Fibroblast of lung (primary cell): ENCODE measurements at regions not wholly inside any gene's neighbourhood (a gene's known extent, or its start where the extent isn't known, plus 50 kb on each side); places are given as distances from the start of the nearest gene placed in this dataset.

Experiments
- DNase-seq, 2 donors: peaks; one replicate each; pipeline versions ENCODE4 v3.0.0 to v3.0.0-alpha.2; 2010; ENCODE audit warnings: low read depth in 2 of 2
- H2AFZ ChIP-seq: 2 replicates; pipeline ENCODE4 v1.5.1; 2012; ENCODE audit warnings: low read length, control low read depth, inconsistent platforms
- H3K27ac ChIP-seq: 2 replicates; pipeline ENCODE4 v1.5.1; 2011; ENCODE audit warnings: low read length, control low read depth; ENCODE audit not compliant: insufficient read depth
- H3K27me3 ChIP-seq: 2 replicates; pipeline ENCODE4 v1.5.1; 2011; ENCODE audit warnings: mild to moderate bottlenecking, low read length; ENCODE audit not compliant: control insufficient read depth, insufficient read depth
- H3K36me3 ChIP-seq: 2 replicates; pipeline ENCODE4 v1.5.1; 2011; ENCODE audit warnings: low read length; ENCODE audit not compliant: control insufficient read depth, insufficient read depth
- H3K4me1 ChIP-seq: 2 replicates; pipeline ENCODE4 v1.5.1; 2011; ENCODE audit warnings: low read length; ENCODE audit not compliant: control insufficient read depth, insufficient read depth; ENCODE audit errors: extremely low read depth
- H3K4me2 ChIP-seq: 2 replicates; pipeline ENCODE4 v1.5.1; 2011; ENCODE audit warnings: low read length, control low read depth; ENCODE audit not compliant: insufficient read depth; ENCODE audit errors: extremely low read depth
- H3K4me3 ChIP-seq, 4 experiments: fragments of 200-600 bp in 1 of 4; sonication (generic) in 1 of 4; replicated peaks in 1 of 4; 2 replicates each; pipeline ENCODE4 v1.5.1; 2011 to 2016; ENCODE audit warnings: low read length in 4 of 4, low read depth in 3 of 4, mild to moderate bottlenecking in 3 of 4, control low read depth in 2 of 4, inconsistent platforms in 1 of 4, mixed read lengths in 1 of 4; ENCODE audit not compliant: insufficient read depth in 1 of 4; ENCODE audit errors: control extremely low read depth in 1 of 4
- H3K79me2 ChIP-seq: 2 replicates; pipeline ENCODE4 v1.5.1; 2012; ENCODE audit warnings: mild to moderate bottlenecking, low read length, inconsistent platforms; ENCODE audit not compliant: control insufficient read depth, insufficient read depth
- H3K9ac ChIP-seq: 2 replicates; pipeline ENCODE4 v1.5.1; 2011; ENCODE audit warnings: mild to moderate bottlenecking, low read length, control low read depth; ENCODE audit not compliant: insufficient read depth
- H3K9me3 ChIP-seq: 2 replicates; pipeline ENCODE4 v1.5.1; 2012; ENCODE audit warnings: low read depth, low read length; ENCODE audit not compliant: control insufficient read depth, insufficient read depth
- H4K20me1 ChIP-seq: 2 replicates; pipeline ENCODE4 v1.5.1; 2011; ENCODE audit warnings: low read length; ENCODE audit not compliant: control insufficient read depth, insufficient read depth; ENCODE audit errors: extremely low read depth
- EZH2 ChIP-seq: IDR thresholded peaks from 2 replicates; pipeline ENCODE4 v1.5.1; 2012; ENCODE audit warnings: low read length, control low read depth, mild to moderate bottlenecking; ENCODE audit errors: missing control alignments
- TF ChIP-seq, protein P1 (sequence below), 2 donors: IDR thresholded peaks in 1 of 2; conservative IDR thresholded peaks in 1 of 2; 1 replicate in 1 of 2; 2 replicates in 1 of 2; pipeline ENCODE4 v1.5.1; 2011 to 2012; ENCODE audit warnings: low read length in 2 of 2, control low read depth in 1 of 2, inconsistent platforms in 1 of 2, low read depth in 1 of 2, mild to moderate bottlenecking in 1 of 2

- Histone ChIP-seq H3K4me2 (no peak overlapping the region), H3K9ac (no peak overlapping the region), H3K4me3 (no peak overlapping the region), H3K27ac (no peak overlapping the region), H3K79me2 (no peaks in the 10 kb centered on the region), H3K36me3 (no peaks in the 10 kb centered on the region), H2AFZ (no peak overlapping the region), H4K20me1 (no peaks in the 10 kb centered on the region), H3K4me1 (peaks cover 2% of the 10 kb centered on the region), H3K9me3 (no peaks in the 10 kb centered on the region), H3K27me3 (no peaks in the 10 kb centered on the region)
- TF ChIP-seq, protein P1, sequence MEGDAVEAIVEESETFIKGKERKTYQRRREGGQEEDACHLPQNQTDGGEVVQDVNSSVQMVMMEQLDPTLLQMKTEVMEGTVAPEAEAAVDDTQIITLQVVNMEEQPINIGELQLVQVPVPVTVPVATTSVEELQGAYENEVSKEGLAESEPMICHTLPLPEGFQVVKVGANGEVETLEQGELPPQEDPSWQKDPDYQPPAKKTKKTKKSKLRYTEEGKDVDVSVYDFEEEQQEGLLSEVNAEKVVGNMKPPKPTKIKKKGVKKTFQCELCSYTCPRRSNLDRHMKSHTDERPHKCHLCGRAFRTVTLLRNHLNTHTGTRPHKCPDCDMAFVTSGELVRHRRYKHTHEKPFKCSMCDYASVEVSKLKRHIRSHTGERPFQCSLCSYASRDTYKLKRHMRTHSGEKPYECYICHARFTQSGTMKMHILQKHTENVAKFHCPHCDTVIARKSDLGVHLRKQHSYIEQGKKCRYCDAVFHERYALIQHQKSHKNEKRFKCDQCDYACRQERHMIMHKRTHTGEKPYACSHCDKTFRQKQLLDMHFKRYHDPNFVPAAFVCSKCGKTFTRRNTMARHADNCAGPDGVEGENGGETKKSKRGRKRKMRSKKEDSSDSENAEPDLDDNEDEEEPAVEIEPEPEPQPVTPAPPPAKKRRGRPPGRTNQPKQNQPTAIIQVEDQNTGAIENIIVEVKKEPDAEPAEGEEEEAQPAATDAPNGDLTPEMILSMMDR (conservative IDR thresholded peaks at IDR 0.05 in 1 of 2, IDR thresholded peaks at IDR 0.05 in 1 of 2; ENCODE audit: low read depth in 1 of 2, low read length in 2 of 2): no peak
- no peak for TF ChIP-seq EZH2
- DNase-seq: no peak
Measured at GRCh38 chr12:92600052-92600451, 102.7 kb upstream of the PLEKHG7 start.

GRCh38 chr12:92597997-92598396 lies 104.8 kb upstream of the PLEKHG7 start:
- Histone ChIP-seq H3K79me2 (no peaks in the 10 kb centered on the region), H3K27ac (no peak overlapping the region), H3K9ac (no peak overlapping the region), H2AFZ (no peak overlapping the region), H4K20me1 (no peaks in the 10 kb centered on the region), H3K36me3 (no peaks in the 10 kb centered on the region), H3K4me1 (peaks cover 2% of the 10 kb centered on the region), H3K4me3 (no peak overlapping the region), H3K4me2 (no peak overlapping the region), H3K9me3 (no peaks in the 10 kb centered on the region), H3K27me3 (no peaks in the 10 kb centered on the region)
- DNase-seq: peak; percentile 49 to 79
- TF ChIP-seq, protein P1 (conservative IDR thresholded peaks at IDR 0.05 in 1 of 2, IDR thresholded peaks at IDR 0.05 in 1 of 2; ENCODE audit: low read depth in 1 of 2, low read length in 2 of 2): no peak
- no peak for TF ChIP-seq EZH2

GRCh38 chr12:92597118-92597517 lies 105.7 kb upstream of the PLEKHG7 start:
- Histone ChIP-seq H3K27ac (no peak overlapping the region), H4K20me1 (no peaks in the 10 kb centered on the region), H3K79me2 (no peaks in the 10 kb centered on the region), H3K36me3 (no peaks in the 10 kb centered on the region), H3K4me2 (no peak overlapping the region), H3K27me3 (no peaks in the 10 kb centered on the region), H2AFZ (no peak overlapping the region), H3K9ac (no peak overlapping the region), H3K4me3 (no peak overlapping the region), H3K4me1 (no peaks in the 10 kb centered on the region), H3K9me3 (no peaks in the 10 kb centered on the region)
- TF ChIP-seq, protein P1 (conservative IDR thresholded peaks at IDR 0.05 in 1 of 2, IDR thresholded peaks at IDR 0.05 in 1 of 2; ENCODE audit: low read depth in 1 of 2, low read length in 2 of 2): no peak
- TF ChIP-seq EZH2: no peak
- DNase-seq: no peak
